ENCODE measurements at regions not wholly inside any gene's neighbourhood (a gene's known extent, or its start where the extent isn't known, plus 50 kb on each side); places are given as distances from the start of the nearest gene placed in this dataset.
A peak's percentile ranks its signal among the peaks of the same experiment; 100 is the strongest.

DNA sequence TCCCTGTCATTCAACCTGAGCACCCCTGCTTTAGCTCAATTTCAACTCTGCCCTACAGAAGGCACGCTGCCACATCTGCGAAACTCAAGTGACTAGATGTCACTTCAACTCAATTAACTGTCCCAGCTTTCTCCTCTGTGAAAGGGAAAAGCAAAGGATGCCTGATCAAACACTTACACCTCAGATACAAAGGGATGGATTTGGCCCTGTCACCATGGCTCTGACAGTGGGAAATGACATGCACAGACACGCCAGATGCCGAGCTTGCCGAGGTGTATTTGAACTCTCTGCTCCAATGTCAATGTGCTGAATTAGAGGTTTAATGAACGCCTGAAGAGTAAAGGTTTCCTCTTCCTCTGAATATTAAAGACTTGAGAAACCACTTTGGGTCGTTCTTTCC lies 481.1 kb downstream of the CBLN2 start:
- peak; percentile 18 for DNase-seq

DNA sequence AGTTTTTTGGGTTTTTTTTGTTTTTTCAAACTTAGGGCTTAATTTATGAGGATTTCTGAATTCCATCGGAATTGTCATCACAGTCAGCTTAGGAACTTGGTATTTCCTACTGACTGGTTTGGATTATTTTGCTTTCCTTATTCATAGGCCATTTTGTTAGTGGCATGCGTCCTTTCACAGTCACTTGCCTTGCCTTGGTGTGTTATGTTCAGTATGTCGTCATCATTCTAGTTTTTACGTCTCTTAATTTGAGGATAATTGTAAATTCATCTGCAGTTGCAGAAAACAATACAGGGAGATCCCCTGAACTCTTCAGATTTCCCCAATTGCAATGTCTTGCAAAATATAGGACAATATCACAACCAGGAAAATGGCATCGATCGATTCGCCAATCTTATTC lies 485.3 kb downstream of the CBLN2 start:
- DNase-seq: no peak

- peak; percentile 51 for DNase-seq
These were observed 488.0 kb downstream of the CBLN2 start for GRCh38 chr18:72056171-72056570.

GRCh38 chr18:72041313-72042032 lies 502.7 kb downstream of the CBLN2 start:
- DNase-seq: peak; percentile 26

GRCh38 chr18:72013427-72013850 lies 530.7 kb downstream of the CBLN2 start:
- DNase-seq: peak; percentile 41

DNA sequence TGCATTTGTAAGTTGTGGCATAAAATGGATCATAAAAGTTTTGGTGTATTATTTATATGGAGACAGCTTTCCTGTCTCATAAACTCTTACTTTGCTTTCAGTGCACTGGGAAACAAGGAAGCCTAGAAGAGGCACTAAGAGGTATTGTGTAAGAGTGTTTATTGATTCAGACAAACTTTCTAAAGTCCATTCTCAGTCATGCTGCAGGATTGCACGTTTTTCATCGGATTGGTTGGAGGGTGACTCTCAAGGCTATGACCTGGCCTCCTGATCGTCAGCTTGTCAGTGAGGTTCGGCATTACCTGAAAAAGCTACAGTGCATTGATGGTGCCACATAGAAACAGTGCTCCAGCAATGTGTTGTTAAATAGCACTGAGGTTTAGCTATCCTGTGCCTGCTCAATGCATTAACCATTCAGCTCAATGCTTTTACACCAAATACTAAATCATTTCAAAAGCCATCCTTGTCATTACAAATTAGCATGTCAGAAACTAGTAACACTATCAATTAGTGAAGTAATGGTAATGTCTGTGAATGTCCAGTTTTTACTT lies 545.5 kb downstream of the CBLN2 start:
- DNase-seq: no peak

GRCh38 chr18:71995904-71996465 lies 548.2 kb downstream of the CBLN2 start:
- no peak for DNase-seq

DNA sequence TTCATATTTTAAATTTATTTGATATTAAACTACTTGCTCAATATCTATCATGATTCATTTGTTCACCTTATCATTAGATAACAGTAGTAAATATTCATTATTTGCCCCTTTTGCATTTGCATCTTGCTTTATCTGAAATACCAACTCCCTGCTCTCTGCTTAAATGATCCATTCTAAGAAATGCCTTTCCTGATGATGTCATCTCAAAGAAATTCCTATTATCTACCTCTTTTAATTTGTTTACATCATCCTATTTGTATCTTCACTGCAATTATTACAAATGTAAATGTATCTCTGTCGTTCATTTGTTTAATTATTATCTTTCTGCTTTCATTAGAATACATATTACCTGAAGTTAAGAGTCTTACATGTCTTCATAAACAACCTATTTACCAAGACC lies 549.9 kb downstream of the CBLN2 start:
- no peak for DNase-seq

- no peak for DNase-seq
These were observed 554.5 kb downstream of the CBLN2 start for GRCh38 chr18:71989616-71990015.

DNA sequence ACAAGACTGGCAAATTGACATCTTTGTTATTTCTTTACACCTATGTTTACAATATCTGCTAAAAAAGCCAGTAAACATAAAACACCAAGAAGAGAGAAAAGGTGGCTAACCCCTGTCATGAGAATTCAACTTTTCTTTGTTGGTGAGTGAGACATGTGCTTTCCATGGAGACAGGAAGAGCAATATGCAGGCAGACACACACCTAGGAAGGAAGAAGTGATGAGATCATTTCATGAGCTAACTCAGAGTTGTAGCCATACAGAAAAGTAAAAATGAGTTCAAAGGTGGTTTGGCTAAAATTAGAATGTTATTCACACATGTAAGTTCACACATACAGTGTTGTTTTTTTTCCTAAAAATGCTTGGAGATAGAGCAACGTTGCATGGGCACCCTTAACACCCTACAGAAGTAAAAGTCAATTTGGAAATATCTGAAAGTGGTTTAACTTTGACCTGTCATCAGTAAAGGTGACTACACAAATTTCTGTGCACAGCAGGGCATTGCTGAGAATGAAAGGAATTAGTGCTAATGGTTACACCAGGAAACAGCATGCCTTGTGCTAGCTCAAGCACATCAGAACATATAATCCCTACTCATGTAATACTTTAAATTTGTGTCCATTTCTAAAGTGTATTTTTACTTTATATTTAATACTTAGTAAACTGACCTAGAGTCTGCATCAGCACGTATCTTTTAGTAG lies 557.6 kb downstream of the CBLN2 start:
- no peak for DNase-seq

DNA sequence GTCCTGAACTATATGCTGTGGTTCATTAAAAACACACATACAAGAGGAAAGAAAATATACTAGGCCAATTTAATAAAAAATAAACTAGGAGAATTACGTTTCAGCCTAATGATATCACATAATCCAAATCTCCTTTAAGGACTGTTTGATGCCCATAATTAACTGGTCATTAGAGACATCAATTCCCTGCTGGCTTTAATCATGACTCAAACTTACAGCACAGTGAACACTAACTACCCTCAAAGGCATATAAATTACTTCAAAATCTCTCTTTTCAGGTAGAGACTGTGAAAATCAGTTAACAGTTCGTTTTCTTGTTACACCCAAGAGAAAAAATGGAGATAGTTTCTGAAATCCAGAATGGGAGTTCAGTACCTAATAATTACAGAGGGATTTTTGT lies 567.4 kb downstream of the CBLN2 start:
- peak; percentile 20 for DNase-seq

- DNase-seq: no peak
These were observed 577.4 kb downstream of the CBLN2 start for GRCh38 chr18:71966791-71967190.

DNA sequence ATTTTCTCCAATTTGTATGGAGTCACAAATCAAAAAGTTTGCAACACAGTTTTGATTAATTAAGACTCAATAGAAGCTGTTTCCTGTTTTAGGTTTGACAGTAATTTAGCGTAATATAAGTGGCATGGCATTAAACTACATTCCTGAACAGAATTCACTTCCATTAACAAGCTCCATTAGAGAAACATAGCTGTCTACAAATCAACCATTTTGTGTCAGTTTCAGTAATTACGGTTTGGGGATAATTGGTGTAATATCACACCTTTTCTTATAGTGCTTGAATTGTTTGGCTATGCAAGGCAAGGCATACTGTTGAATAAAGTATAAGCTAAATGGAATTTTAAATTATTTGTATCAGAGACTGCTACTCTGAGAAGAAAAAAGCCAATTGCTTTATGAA lies 585.5 kb downstream of the CBLN2 start:
- DNase-seq: peak; percentile 42

- DNase-seq: no peak
These were observed 593.1 kb downstream of the CBLN2 start for GRCh38 chr18:71951001-71951400.

DNA sequence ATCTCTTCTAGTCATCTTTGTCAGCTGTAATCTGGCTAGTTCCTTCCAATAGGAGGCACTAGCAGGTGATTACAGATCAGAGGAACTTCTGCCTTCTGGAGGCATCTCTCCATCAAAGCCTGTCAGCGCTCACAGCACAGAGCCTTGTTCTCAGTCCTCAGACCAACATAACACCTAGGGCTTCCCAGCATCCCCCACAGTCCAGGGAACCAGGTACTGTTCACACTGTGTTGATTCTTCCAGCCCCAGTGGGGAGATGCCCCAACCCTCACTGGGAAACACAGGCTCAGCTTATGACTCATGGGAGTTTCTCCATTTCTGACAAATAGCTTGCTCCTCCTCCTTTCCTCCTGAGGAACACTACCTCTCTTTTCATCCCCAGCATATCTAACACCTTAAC lies 601.7 kb downstream of the CBLN2 start:
- DNase-seq: peak; percentile 17

GRCh38 chr18:71939483-71939882 lies 604.7 kb downstream of the CBLN2 start:
- no peak for DNase-seq

- DNase-seq: no peak
These were observed 607.4 kb downstream of the CBLN2 start for GRCh38 chr18:71936744-71937143.

DNA sequence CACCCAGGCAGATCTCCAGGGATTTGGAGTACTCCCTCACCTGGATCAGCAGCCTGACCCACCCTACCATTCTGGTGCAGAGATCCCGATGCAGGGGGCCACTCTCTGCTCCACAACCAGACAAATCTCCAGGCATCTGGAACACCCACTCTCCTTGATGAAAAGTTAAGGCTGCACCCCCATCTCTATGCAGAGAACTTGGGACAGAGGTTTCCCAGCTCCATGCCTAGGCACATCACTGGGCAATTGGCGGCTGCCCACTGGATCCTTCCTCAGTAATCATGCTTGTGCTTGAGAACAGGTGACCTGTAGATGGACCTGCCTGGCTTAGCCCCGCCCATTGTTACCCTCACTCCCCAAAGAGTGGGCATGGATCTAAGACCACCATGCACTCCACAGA lies 624.9 kb downstream of the CBLN2 start:
- DNase-seq: no peak

GRCh38 chr18:71913641-71914040 lies 630.5 kb downstream of the CBLN2 start:
- DNase-seq: no peak

GRCh38 chr18:71902482-71902881 lies 641.7 kb downstream of the CBLN2 start:
- DNase-seq: peak; percentile 73

DNA sequence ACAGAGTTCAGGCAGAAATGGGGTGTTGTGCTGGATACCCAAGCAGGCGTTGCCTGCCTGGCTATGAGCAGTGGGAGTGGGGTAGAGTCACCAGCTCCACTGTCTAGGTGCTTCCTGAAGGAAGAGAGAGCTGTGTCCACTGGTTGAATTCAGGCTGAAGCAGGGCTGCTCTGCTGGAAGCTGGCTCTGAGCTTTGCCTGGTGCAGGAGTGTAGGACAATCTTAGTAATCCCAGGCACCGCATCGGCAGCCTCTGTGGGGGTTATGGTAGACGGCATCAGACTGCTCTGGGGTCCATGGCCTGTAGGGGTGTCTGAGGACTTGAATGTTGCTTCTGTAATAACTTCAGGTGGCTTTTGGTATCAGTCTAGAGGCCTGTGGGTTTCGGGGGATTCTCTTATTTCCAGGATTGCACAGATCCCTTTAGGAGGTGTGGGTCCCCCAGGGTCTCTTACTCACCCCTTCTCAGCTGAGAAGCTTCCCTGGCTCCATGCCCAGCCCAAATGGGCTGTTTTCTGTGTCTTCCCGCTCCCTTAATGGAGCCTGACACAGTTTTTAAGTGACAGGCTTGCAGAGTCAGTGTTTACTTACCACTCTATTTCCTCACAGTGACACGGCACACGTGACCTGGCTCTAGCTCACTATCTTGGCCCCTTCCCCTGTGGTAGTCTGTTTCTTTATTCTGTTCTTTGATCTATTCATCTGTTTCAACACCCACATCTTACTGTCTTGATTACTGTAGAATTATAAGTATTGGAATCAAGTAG lies 644.3 kb downstream of the CBLN2 start:
- DNase-seq: peak; percentile 88

DNA sequence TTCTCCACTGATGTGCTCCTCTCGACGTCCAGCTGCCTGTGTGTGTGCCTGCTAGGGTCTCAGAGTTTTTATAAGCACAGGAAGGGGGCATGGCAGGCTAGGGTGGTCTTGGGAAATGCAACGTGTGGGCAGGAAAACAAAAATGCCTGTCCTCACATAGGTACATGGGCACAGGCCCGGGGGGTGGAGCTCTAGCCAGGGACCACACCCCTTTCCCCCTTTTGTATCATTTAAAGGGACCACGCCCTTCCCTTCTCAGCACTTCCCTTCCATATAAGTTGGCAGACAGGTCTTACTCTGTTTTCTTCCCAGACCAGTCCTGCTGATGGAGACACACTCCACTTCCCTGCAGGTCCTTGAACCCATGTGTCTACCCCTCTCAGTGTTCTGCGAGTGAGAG lies 645.0 kb downstream of the CBLN2 start:
- peak; percentile 35 for DNase-seq

- DNase-seq: no peak
These were observed 656.6 kb downstream of the CBLN2 start for GRCh38 chr18:71887509-71887908.
